H9 (cell line): ENCODE measurements at regions not wholly inside any gene's neighbourhood (a gene's known extent, or its start where the extent isn't known, plus 50 kb on each side); places are given as distances from the start of the nearest gene placed in this dataset.

Source experiments
- DNase-seq: peaks from one replicate; pipeline ENCODE4 v3.0.0-alpha.2; 2017
- H2AFZ ChIP-seq: one replicate; pipeline ENCODE4 v1.6.1; 2013; ENCODE audit warnings: mild to moderate bottlenecking, low read length, control low read depth, moderate library complexity
- H2AK5ac ChIP-seq: 2 replicates; pipeline ENCODE4 v1.6.1; 2013; ENCODE audit warnings: low read length, control low read depth, mixed read lengths; ENCODE audit not compliant: insufficient read length
- H2BK120ac ChIP-seq: one replicate; pipeline ENCODE4 v1.6.1; 2013; ENCODE audit warnings: low read depth, mild to moderate bottlenecking, low read length, control low read depth, inconsistent platforms; ENCODE audit not compliant: poor library complexity, severe bottlenecking
- H2BK12ac ChIP-seq: 2 replicates; pipeline ENCODE4 v1.6.1; 2013; ENCODE audit warnings: low read length, control low read depth, mixed read lengths, low read depth; ENCODE audit not compliant: insufficient read length
- H2BK15ac ChIP-seq: 2 replicates; pipeline ENCODE4 v1.6.1; 2013; ENCODE audit warnings: low read depth, low read length, control low read depth
- H2BK20ac ChIP-seq: one replicate; pipeline ENCODE4 v1.6.1; 2013; ENCODE audit warnings: low read depth, mild to moderate bottlenecking, low read length, control low read depth, inconsistent platforms; ENCODE audit not compliant: poor library complexity, severe bottlenecking
- H2BK5ac ChIP-seq: 2 replicates; pipeline ENCODE4 v1.6.1; 2013; ENCODE audit warnings: low read length, control low read depth, mixed read lengths; ENCODE audit not compliant: insufficient read length
- H3K14ac ChIP-seq: 2 replicates; pipeline ENCODE4 v1.6.1; 2013; ENCODE audit warnings: low read length, control low read depth; ENCODE audit not compliant: insufficient read depth
- H3K18ac ChIP-seq: 2 replicates; pipeline ENCODE4 v1.6.1; 2013; ENCODE audit warnings: low read depth, mild to moderate bottlenecking, mixed read lengths, low read length, control low read depth; ENCODE audit not compliant: insufficient read length
- H3K23ac ChIP-seq: 2 replicates; pipeline ENCODE4 v1.6.1; 2013; ENCODE audit warnings: low read length, control low read depth, mixed read lengths, low read depth; ENCODE audit not compliant: insufficient read length
- H3K23me2 ChIP-seq: 2 replicates; pipeline ENCODE4 v1.6.1; 2013; ENCODE audit warnings: low read depth, mild to moderate bottlenecking, mixed read lengths, low read length, control low read depth; ENCODE audit not compliant: insufficient read length, poor library complexity, severe bottlenecking
- H3K27ac ChIP-seq: 2 replicates; pipeline ENCODE4 v1.5.1; 2013; ENCODE audit warnings: low read length, control low read depth, mixed read lengths, low read depth; ENCODE audit not compliant: insufficient read length
- H3K27me3 ChIP-seq: 2 replicates; pipeline ENCODE4 v1.6.1; 2013; ENCODE audit warnings: low read length, control low read depth, inconsistent platforms; ENCODE audit not compliant: insufficient read depth
- H3K4ac ChIP-seq: 2 replicates; pipeline ENCODE4 v1.6.1; 2013; ENCODE audit warnings: low read depth, mild to moderate bottlenecking, control low read depth, inconsistent platforms, low read length, moderate library complexity
- H3K4me1 ChIP-seq: 2 replicates; pipeline ENCODE4 v1.6.1; 2013; ENCODE audit warnings: low read length, control low read depth, inconsistent platforms; ENCODE audit not compliant: insufficient read depth
- H3K4me2 ChIP-seq: 2 replicates; pipeline ENCODE4 v1.6.1; 2013; ENCODE audit warnings: low read length, control low read depth, mixed read lengths; ENCODE audit not compliant: insufficient read length, insufficient read depth
- H3K56ac ChIP-seq: 2 replicates; pipeline ENCODE4 v1.6.1; 2013; ENCODE audit warnings: low read depth, mild to moderate bottlenecking, mixed read lengths, low read length, control low read depth; ENCODE audit not compliant: insufficient read length
- H3K79me1 ChIP-seq: 2 replicates; pipeline ENCODE4 v1.6.1; 2013; ENCODE audit warnings: low read depth, mild to moderate bottlenecking, moderate library complexity, low read length, control low read depth, inconsistent platforms; ENCODE audit not compliant: insufficient read depth, poor library complexity, severe bottlenecking
- H3K79me2 ChIP-seq: 2 replicates; pipeline ENCODE4 v1.6.1; 2013; ENCODE audit warnings: low read length, control low read depth, inconsistent platforms; ENCODE audit not compliant: insufficient read depth
- H3K9ac ChIP-seq: 2 replicates; pipeline ENCODE4 v1.6.1; 2013; ENCODE audit warnings: low read length, control low read depth, mixed read lengths; ENCODE audit not compliant: insufficient read length; ENCODE audit errors: extremely low read depth
- H3K9me3 ChIP-seq: one replicate; pipeline ENCODE4 v1.6.1; 2013; ENCODE audit warnings: low read depth, low read length, inconsistent platforms; ENCODE audit not compliant: control insufficient read depth
- H3T11ph ChIP-seq: one replicate; pipeline ENCODE4 v1.6.1; 2013; ENCODE audit warnings: mild to moderate bottlenecking, low read length, control low read depth, inconsistent platforms
- H4K20me1 ChIP-seq: one replicate; pipeline ENCODE4 v1.6.1; 2013; ENCODE audit not compliant: control insufficient read depth, insufficient read length, insufficient read depth
- H4K5ac ChIP-seq: 2 replicates; pipeline ENCODE4 v1.6.1; 2013; ENCODE audit warnings: low read depth, mild to moderate bottlenecking, mixed read lengths, low read length, control low read depth; ENCODE audit not compliant: insufficient read length
- H4K8ac ChIP-seq: replicated peaks from 2 replicates; pipeline ENCODE4 v1.6.1; 2013; ENCODE audit warnings: low read length, control low read depth, mixed read lengths, low read depth; ENCODE audit not compliant: insufficient read length
- H4K91ac ChIP-seq: 2 replicates; pipeline ENCODE4 v1.6.1; 2013; ENCODE audit warnings: low read depth, mild to moderate bottlenecking, moderate library complexity, mixed read lengths, low read length, control low read depth; ENCODE audit not compliant: insufficient read length
- H3K27ac Mint-ChIP-seq, 3 experiments: 2 replicates in 2 of 3; 3 replicates in 1 of 3; pipeline ENCODE4 v1.8.0; 2020 to 2021; ENCODE audit warnings: mixed read lengths in 3 of 3, mild to moderate bottlenecking in 1 of 3, moderate library complexity in 1 of 3
- H3K27me3 Mint-ChIP-seq: 2 replicates; pipeline ENCODE4 v1.8.0; 2021; ENCODE audit warnings: low read depth, mild to moderate bottlenecking, moderate library complexity, mixed read lengths
- H3K36me3 Mint-ChIP-seq, 3 experiments: 2 replicates in 2 of 3; 3 replicates in 1 of 3; pipeline ENCODE4 v1.8.0; 2020 to 2021; ENCODE audit warnings: low read depth in 3 of 3, mixed read lengths in 3 of 3; ENCODE audit not compliant: insufficient read depth in 1 of 3
- H3K4me1 Mint-ChIP-seq, 2 experiments: 2 replicates each; pipeline ENCODE4 v1.8.0; 2020; ENCODE audit warnings: mixed read lengths in 2 of 2
- H3K4me3 Mint-ChIP-seq, 2 experiments: 2 replicates in 1 of 2; 3 replicates in 1 of 2; pipeline ENCODE4 v1.8.0; 2020 to 2021; ENCODE audit warnings: mild to moderate bottlenecking in 2 of 2, mixed read lengths in 2 of 2, moderate library complexity in 1 of 2
- H3K9me3 Mint-ChIP-seq, 2 experiments: 2 replicates in 1 of 2; 3 replicates in 1 of 2; pipeline ENCODE4 v1.8.0; 2020; ENCODE audit warnings: mild to moderate bottlenecking in 2 of 2, mixed read lengths in 2 of 2, moderate library complexity in 1 of 2
- WGBS: extraction: QIAGEN DNeasy Blood & Tissue Kit; methylation state at CpG from one replicate; pipeline ENCODE4 v1.1.7; 2013; ENCODE audit warnings: missing lambda C conversion rate, low lambda C conversion rate, mixed read lengths; ENCODE audit not compliant: insufficient read length; ENCODE audit errors: extremely low coverage; 5-methylcytosine and 5-hydroxymethylcytosine counted together
- TF ChIP-seq, protein P1 (sequence below): fragments of 200-600 bp; sonication (generic); conservative IDR thresholded peaks from 3 replicates; pipeline ENCODE4 v1.8.0; 2021; ENCODE audit warnings: antibody characterized with exemption, mild to moderate bottlenecking

DNA sequence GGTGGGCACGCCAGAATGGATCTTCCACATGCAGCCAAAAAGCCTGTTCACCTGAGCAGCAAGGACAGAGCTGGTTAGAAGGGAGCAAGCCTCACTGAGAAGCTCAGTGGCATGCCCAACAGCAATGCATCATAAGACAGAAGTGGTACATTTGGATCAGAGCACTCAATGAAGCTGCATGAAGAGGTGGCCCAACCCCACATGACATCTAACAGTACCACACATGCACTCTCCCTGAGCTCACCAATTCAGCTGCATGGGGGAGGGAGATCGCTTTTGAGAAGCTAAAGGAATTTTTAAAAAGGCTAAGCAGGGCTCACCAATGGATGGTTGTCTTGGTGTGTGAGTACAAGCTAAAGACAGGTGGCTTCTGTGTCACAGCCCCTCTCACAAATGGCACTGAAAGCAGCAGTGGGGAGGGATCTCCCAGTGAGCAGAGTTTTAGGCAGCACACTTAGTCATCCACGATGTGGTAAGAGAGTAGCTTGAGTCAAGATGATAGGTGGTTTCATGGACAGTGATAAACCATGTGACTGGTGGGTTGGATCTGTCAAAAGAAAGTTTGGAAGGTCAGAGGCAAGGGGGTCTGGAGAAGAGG, 166.6 kb upstream of the TAB2 start:
- H2BK20ac ChIP-seq = no peak overlapping the region
- no peaks in the 10 kb centered on the region; a peak in 3 of 7 replicates for H3K36me3 Mint-ChIP-seq
- 0 out of 5 replicates have a peak, but pooled peaks cover 0 to 1% of the 10 kb centered on the region in 2 experiments for H3K9me3 Mint-ChIP-seq
- no peak overlapping the region for H3K27ac ChIP-seq
- no peak overlapping the region for H2AFZ ChIP-seq
- H3K4me1 Mint-ChIP-seq = no peaks in the 10 kb centered on the region
- H2BK5ac ChIP-seq = no peak overlapping the region
- H3K9ac ChIP-seq = no peak overlapping the region
- no peaks in the 10 kb centered on the region for H3K4me1 ChIP-seq
- H3K4me2 ChIP-seq = no peak overlapping the region
- H4K8ac ChIP-seq = no peak overlapping the region
- no peak overlapping the region for H2AK5ac ChIP-seq
- TF ChIP-seq, protein P1, sequence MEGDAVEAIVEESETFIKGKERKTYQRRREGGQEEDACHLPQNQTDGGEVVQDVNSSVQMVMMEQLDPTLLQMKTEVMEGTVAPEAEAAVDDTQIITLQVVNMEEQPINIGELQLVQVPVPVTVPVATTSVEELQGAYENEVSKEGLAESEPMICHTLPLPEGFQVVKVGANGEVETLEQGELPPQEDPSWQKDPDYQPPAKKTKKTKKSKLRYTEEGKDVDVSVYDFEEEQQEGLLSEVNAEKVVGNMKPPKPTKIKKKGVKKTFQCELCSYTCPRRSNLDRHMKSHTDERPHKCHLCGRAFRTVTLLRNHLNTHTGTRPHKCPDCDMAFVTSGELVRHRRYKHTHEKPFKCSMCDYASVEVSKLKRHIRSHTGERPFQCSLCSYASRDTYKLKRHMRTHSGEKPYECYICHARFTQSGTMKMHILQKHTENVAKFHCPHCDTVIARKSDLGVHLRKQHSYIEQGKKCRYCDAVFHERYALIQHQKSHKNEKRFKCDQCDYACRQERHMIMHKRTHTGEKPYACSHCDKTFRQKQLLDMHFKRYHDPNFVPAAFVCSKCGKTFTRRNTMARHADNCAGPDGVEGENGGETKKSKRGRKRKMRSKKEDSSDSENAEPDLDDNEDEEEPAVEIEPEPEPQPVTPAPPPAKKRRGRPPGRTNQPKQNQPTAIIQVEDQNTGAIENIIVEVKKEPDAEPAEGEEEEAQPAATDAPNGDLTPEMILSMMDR = no peak
- H4K20me1 ChIP-seq = no peaks in the 10 kb centered on the region
- no peak overlapping the region for H4K91ac ChIP-seq
- H3K27me3 ChIP-seq = no peaks in the 10 kb centered on the region
- no peak overlapping the region for H3K27ac Mint-ChIP-seq
- no peaks in the 10 kb centered on the region for H3K23me2 ChIP-seq
- no peak overlapping the region for H3T11ph ChIP-seq
- DNase-seq = no peak
- no peaks in the 10 kb centered on the region; the same call in none of the 2 replicates for H3K27me3 Mint-ChIP-seq
- H3K56ac ChIP-seq = no peak overlapping the region
- no peak overlapping the region for H3K4me3 Mint-ChIP-seq
- no peak overlapping the region for H3K4ac ChIP-seq
- H3K9me3 ChIP-seq = no peaks in the 10 kb centered on the region
- H3K79me1 ChIP-seq = no peaks in the 10 kb centered on the region
- no peak overlapping the region for H4K5ac ChIP-seq
- no peak overlapping the region for H3K14ac ChIP-seq
- no peaks in the 10 kb centered on the region for H3K79me2 ChIP-seq
- H3K18ac ChIP-seq = no peak overlapping the region
- H2BK12ac ChIP-seq = no peak overlapping the region
- WGBS = no CpG with 5 or more reads among the region's 3 CpGs
- H2BK120ac ChIP-seq = no peak overlapping the region
- no peak overlapping the region for H2BK15ac ChIP-seq
- no peak overlapping the region for H3K23ac ChIP-seq
